ENCODE measurements at regions not wholly inside any gene's neighbourhood (a gene's known extent, or its start where the extent isn't known, plus 50 kb on each side); places are given as distances from the start of the nearest gene placed in this dataset.

GRCh38 chr3:5690904-5691532, 503.5 kb downstream of the EDEM1 start:
- Histone ChIP-seq H3F3A (ENCODE audit: insufficient read depth) (no peaks in the 10 kb centered on the region), H3K4me3 (ENCODE audit: insufficient read depth, low read length, poor library complexity, severe bottlenecking) (no peak overlapping the region), H3K4me2 (ENCODE audit: low read depth, low read length, poor library complexity, severe bottlenecking) (no peak overlapping the region), H4K20me1 (ENCODE audit: low read depth, low read length) (no peaks in the 10 kb centered on the region), H3K27ac (ENCODE audit: low read depth, low read length) (no peak overlapping the region), H2AFZ (ENCODE audit: low read depth, low read length, severe bottlenecking) (no peak overlapping the region), H3K9ac (ENCODE audit: low read length) (no peak overlapping the region), H3K27me3 (ENCODE audit: low read length) (no peaks in the 10 kb centered on the region), H3K79me2 (ENCODE audit: insufficient read depth, low read length) (no peaks in the 10 kb centered on the region), H3K36me3 (ENCODE audit: low read length) (no peaks in the 10 kb centered on the region), H3K9me2 (replicated peaks; ENCODE audit: insufficient read depth, low read length) (no peaks in the 10 kb centered on the region), H3K9me3 (ENCODE audit: insufficient read depth, low read length) (peaks cover 8% of the 10 kb centered on the region; the same call in 1 of the 2 replicates)
- TF ChIP-seq EZH2phosphoT487 (conservative IDR thresholded peaks at IDR 0.05; ENCODE audit: low read length) (no peak), CTCF (IDR thresholded peaks at IDR 0.05; ENCODE audit: insufficient read depth, low read length, poor library complexity, severe bottlenecking) (no peak)

- Histone ChIP-seq H3K27ac (ENCODE audit: low read depth, low read length) (no peak overlapping the region), H3K9me3 (ENCODE audit: insufficient read depth, low read length) (peaks cover 8% of the 10 kb centered on the region; the same call in 1 of the 2 replicates), H4K20me1 (ENCODE audit: low read depth, low read length) (no peaks in the 10 kb centered on the region), H3K27me3 (ENCODE audit: low read length) (no peaks in the 10 kb centered on the region), H3K4me2 (ENCODE audit: low read depth, low read length, poor library complexity, severe bottlenecking) (no peak overlapping the region), H3K4me3 (ENCODE audit: insufficient read depth, low read length, poor library complexity, severe bottlenecking) (no peak overlapping the region), H3K36me3 (ENCODE audit: low read length) (no peaks in the 10 kb centered on the region), H3K9ac (ENCODE audit: low read length) (no peak overlapping the region), H3F3A (ENCODE audit: insufficient read depth) (no peaks in the 10 kb centered on the region), H3K9me2 (replicated peaks; ENCODE audit: insufficient read depth, low read length) (no peaks in the 10 kb centered on the region), H2AFZ (ENCODE audit: low read depth, low read length, severe bottlenecking) (no peak overlapping the region), H3K79me2 (ENCODE audit: insufficient read depth, low read length) (no peaks in the 10 kb centered on the region)
- TF ChIP-seq CTCF (IDR thresholded peaks at IDR 0.05; ENCODE audit: insufficient read depth, low read length, poor library complexity, severe bottlenecking) (no peak), EZH2phosphoT487 (conservative IDR thresholded peaks at IDR 0.05; ENCODE audit: low read length) (no peak)
These were observed 504.9 kb downstream of the EDEM1 start for GRCh38 chr3:5692446-5692845.

GRCh38 chr3:5694266-5694665, 506.8 kb downstream of the EDEM1 start:
- H3K4me3 ChIP-seq (ENCODE audit: insufficient read depth, low read length, poor library complexity, severe bottlenecking): no peak overlapping the region
- no peak overlapping the region for H3K4me2 ChIP-seq (ENCODE audit: low read depth, low read length, poor library complexity, severe bottlenecking)
- no peaks in the 10 kb centered on the region for H3K9me2 ChIP-seq (replicated peaks; ENCODE audit: insufficient read depth, low read length)
- no peak overlapping the region for H2AFZ ChIP-seq (ENCODE audit: low read depth, low read length, severe bottlenecking)
- no peak for TF ChIP-seq EZH2phosphoT487 (conservative IDR thresholded peaks at IDR 0.05; ENCODE audit: low read length)
- TF ChIP-seq CTCF (IDR thresholded peaks at IDR 0.05; ENCODE audit: insufficient read depth, low read length, poor library complexity, severe bottlenecking): no peak
- no peaks in the 10 kb centered on the region for H3F3A ChIP-seq (ENCODE audit: insufficient read depth)
- no peaks in the 10 kb centered on the region for H3K36me3 ChIP-seq (ENCODE audit: low read length)
- H3K9me3 ChIP-seq (ENCODE audit: insufficient read depth, low read length): peaks cover 8% of the 10 kb centered on the region; the same call in 1 of the 2 replicates
- no peak overlapping the region for H3K9ac ChIP-seq (ENCODE audit: low read length)
- no peaks in the 10 kb centered on the region for H3K79me2 ChIP-seq (ENCODE audit: insufficient read depth, low read length)
- H3K27ac ChIP-seq (ENCODE audit: low read depth, low read length): no peak overlapping the region
- H4K20me1 ChIP-seq (ENCODE audit: low read depth, low read length): no peaks in the 10 kb centered on the region
- H3K27me3 ChIP-seq (ENCODE audit: low read length): no peaks in the 10 kb centered on the region
